NOMO-1 treated with DMSO at 0.1 percent for 48 hours (cell line): ENCODE measurements at regions not wholly inside any gene's neighbourhood (a gene's known extent, or its start where the extent isn't known, plus 50 kb on each side); places are given as distances from the start of the nearest gene placed in this dataset.

Source experiments
- DNase-seq: peaks from one replicate; lab custom pipeline; 2025; ENCODE audit not compliant: unreplicated experiment; lab: John Stamatoyannopoulos, UW

DNA sequence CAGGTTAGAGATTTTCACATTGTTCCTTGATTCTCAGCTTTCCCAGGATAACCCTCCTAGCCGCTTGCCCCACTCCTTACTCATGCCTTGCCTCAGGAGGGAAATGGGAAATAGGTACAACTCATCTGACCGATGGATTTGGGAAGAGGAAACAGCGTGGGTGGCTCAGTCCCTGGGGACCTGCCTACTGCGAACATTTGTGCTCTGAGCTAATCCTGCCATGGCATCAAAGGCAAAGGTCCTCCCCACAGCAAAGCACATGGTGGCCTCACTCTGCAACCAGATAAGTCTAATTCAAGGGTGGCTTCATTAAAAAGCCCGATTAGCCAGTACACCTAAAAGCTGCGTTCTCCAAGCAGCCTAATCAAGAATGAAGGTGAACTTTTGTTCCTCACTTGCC is 82.4 kb upstream of the ADRA1B start:
- DNase-seq = no peak

GRCh38 chr5:159835548-159835947 is 80.7 kb upstream of the ADRA1B start:
- DNase-seq = no peak

- no peak for DNase-seq
Observed at GRCh38 chr5:159836691-159837090, 79.6 kb upstream of the ADRA1B start.

GRCh38 chr5:159837860-159838259 is 78.4 kb upstream of the ADRA1B start:
- DNase-seq = no peak

DNA sequence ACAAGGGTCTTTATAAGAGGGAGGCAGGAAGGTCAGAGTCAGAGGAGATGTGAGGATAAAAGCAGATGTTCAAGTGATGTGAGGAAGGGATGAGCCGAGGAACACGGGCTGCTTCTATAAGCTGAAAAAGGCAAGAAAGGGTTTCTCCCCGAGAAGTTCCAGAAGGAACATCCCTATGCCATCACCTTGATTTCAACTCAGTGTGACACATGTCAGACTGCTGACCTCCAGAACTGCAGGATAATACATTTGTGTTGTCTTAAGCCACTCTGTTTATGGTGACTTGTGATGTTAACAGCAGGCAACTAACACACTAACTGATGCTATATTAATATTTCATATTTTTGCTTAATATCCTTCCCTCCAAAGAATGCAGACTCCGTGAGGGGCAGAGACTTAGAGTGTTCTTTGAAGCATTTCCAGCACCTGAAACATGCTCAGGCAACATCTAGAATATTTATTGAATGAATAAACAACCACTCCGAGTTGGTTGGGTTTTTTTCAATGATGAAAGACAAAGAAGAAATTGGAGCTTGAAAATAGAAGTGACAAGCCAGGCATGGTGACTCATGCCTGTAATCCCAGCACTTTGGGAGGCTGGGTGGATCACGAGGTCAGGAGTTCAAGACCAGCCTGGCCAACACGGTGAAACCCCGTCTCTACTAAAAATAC is 77.6 kb upstream of the ADRA1B start:
- no peak for DNase-seq

GRCh38 chr5:159844267-159845121 is 71.8 kb upstream of the ADRA1B start:
- no peak for DNase-seq

GRCh38 chr5:159849437-159850083 is 66.7 kb upstream of the ADRA1B start:
- no peak for DNase-seq

- no peak for DNase-seq
Observed at GRCh38 chr5:159850160-159850559, 66.1 kb upstream of the ADRA1B start.

- DNase-seq = no peak
Observed at GRCh38 chr5:159851053-159851452, 65.2 kb upstream of the ADRA1B start.

GRCh38 chr5:159854916-159855315 is 61.4 kb upstream of the ADRA1B start:
- DNase-seq = no peak

- no peak for DNase-seq
Observed at GRCh38 chr5:159855476-159856191, 60.6 kb upstream of the ADRA1B start.

DNA sequence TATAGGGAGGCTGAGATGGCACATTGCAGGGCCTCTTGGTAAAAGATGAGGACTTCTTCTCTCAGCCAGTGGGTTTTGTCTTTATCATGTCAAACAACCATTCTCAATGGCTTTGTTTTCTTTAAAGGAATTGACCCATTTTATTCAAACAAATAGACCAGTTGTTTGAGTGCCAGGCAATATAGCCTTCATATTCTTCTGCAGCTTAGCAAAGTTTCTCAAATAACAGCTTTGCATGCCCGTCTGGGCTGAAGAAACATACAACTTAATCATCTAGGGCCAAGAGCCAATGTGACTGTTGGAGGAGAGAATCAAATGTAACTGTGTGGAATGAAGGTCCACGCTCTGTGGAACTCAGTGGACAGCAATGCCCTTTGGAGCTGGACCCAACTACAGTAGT is 57.4 kb upstream of the ADRA1B start:
- no peak for DNase-seq

- DNase-seq = no peak
Observed at GRCh38 chr5:159861086-159861485, 55.2 kb upstream of the ADRA1B start.

DNA sequence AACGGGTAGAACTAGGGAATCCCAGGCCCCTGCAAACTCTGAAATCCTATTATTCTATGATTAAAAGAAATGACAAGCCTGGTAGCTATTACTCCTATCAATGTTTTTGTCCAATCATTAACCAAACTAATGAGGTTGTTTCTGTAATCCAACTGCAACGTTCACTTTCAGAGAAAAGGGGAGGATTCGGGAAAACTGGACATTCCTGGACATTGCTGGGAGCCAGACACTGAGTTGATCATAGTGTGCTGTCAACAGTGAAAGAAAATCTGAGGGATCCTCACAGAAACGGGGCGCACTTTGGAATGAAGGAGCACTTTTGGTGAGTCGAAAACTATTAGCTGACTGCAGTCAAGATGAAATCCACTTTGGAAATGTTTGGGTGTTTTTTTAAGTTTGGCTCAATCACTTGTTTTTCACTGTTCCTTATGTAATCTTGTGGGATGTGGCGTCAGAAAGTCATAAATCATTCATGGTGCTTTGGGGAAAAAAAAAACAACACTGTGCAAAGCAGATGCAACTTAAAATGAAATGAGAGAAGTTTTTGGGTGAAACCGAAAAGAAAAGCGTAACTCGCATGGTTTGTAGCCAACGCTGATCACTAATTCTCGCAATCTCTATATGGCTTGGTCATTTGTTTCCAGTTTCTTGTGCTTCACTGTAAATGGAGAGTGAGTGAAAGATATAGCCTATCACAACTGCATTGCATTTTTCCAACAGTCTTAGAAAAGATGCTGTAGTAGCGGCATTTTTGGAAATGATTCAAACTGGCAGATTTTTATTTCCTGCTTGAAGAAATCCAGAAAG is 51.2 kb upstream of the ADRA1B start:
- peak; percentile 62 for DNase-seq

- no peak for DNase-seq
Observed at GRCh38 chr5:159866093-159866492, 50.2 kb upstream of the ADRA1B start.
